HG02840 (cell line): ENCODE measurements at regions not wholly inside any gene's neighbourhood (a gene's known extent, or its start where the extent isn't known, plus 50 kb on each side); places are given as distances from the start of the nearest gene placed in this dataset.

ENCODE experiments used
- ATAC-seq: cut with Tn5 transposase; IDR thresholded peaks from one replicate; pipeline ENCODE4 v1.9.1; 2021; ENCODE audit warnings: mild to moderate bottlenecking, moderate library complexity, moderate number of reproducible peaks; ENCODE audit not compliant: unreplicated experiment, low FRiP score

DNA sequence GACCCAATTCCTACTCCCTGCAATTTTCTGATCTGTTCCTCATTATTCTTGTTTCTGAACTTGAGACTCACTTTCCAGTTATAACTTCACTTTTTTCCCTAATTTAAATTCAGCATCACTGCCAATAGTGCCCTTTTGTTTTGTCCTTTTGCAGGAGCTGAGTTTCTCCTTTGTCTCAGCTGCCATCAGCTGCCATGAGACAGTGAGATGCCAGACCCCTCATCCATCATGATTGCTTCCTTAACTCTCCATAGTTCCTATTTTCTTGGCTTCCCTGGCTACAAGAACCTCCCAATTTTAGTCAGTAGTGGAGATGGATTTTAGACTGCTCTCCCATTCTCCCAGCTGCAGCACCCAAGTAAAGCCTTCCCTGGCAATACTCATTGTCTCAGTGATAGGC is 518.1 kb downstream of the HDGFL1 start:
- ATAC-seq = no peak

GRCh38 chr6:23088761-23089160 is 519.4 kb downstream of the HDGFL1 start:
- no peak for ATAC-seq

- ATAC-seq = no peak
These were observed 520.6 kb downstream of the HDGFL1 start for GRCh38 chr6:23089981-23090380.

DNA sequence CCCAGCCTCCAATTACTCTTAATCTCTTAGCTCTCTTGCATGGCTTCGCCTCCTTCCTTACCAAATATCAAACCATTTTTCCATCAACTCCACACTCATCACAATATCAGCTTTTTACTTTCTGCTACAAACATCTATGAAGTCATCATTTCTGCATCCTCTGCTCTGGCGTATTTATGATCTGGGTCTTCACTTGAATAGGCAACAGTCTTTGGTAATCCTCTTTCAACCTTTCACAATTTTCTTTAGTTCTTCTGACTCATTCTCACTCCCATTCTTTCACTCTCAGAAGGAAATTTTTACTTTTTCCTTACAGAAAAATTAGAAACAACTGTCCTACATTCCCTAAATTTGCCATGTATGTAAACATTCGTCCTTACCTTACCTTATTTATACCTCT is 522.4 kb downstream of the HDGFL1 start:
- ATAC-seq = no peak

DNA sequence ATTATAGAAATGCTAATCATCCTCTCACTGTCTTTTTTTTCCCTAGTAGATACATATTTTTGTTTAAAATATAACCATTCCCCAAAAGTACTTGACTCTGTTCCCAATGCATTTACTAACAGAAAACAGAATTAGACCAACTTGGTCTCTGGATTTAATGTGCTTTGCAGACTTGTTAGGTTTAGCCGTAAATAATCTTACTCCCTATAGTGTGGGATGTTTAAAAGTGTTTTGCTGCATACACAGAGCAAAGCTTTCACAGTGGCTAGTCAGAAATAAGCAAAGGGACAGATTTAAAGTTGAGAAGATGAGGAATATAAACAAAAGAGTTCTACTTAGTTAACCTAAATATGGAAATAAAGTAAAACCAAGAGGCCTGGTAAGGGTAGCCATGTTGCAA is 527.5 kb downstream of the HDGFL1 start:
- no peak for ATAC-seq

GRCh38 chr6:23097566-23097965 is 528.2 kb downstream of the HDGFL1 start:
- ATAC-seq = no peak

DNA sequence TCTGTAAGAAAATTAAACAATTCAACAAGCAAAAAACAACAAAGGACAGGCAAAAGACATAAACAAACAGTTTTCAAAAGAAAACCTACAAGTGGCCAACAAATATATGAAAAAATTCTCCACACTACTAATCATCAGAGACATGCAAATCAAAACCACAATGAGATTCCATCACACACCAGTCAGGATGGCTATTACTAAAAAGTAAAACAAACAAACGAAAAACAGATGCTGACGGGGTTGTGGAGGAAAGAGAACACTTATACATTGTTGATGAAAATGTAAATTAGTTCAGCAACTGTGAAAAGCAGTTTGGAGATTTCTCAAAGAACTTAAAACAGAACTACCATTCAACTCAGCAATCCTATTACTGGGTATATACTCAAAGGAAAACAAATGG is 537.6 kb downstream of the HDGFL1 start:
- ATAC-seq = no peak

DNA sequence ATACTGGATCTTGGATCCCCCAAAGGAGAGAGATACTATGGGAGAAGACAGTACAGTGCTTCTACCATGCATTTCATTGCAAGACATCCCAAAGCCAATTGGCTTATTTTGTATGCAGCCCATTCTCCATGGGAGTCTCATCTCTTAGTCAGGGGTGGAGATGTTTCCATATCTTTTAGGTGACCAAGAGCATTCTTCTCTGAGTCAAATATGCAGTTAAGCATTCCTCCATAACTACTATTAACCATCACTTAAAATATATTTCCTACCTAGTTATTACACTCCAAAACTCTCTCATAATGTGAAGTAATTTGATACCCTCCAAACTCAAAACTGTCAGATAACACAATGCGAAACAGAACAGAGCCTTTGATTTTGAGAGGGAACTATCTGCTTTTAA is 542.6 kb downstream of the HDGFL1 start:
- ATAC-seq = no peak

DNA sequence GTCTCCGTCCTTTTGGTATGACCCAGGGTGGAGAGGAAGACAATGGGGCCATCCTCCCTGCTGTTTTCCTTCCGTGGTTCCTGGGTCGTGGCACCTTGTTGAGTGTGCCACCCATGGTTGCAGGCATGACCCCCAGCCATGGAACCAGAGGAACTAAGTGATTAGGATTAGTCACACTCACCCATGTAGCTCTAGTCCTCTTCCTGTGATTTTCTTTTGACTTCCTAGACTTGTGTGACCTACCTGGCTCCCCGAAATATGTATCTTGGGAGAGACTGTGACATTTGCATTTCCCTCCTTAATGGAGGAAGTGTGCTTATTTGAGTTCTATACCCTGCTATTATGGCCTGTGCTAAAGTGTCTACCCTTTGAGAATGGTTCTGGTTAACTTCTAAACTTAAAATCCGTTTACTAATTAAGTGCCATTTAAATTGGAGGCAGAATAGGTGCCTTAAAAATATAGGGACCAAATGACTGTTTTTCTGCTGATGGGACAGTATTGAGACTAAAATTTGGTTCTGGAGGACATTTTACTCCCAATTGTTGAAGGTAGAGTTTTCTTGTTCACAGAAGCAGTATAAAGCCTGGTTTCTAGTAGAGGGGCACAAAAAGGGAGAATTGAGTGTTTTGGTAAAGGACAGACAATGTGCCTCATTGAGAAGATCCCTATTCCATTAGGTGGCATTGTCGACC is 545.6 kb downstream of the HDGFL1 start:
- no peak for ATAC-seq

DNA sequence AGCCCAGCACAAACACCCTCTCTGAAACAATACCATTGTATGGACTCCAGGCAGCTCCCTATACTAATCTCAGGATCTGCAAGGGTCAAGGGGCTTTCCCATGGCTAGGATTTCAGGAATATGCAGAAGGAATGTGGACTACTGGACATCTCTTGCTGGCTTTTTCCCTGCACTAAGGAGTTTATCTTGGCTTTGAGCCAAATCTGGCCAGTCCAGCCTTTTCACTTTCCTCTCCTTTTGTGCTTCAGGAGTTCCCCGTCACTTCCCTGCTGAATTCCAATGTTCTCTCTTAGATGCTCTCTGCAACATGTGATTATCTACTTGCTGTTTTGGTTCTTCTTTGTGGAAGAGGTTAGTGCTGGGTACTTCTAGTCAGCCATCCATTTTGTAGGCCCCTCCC is 568.2 kb downstream of the HDGFL1 start:
- ATAC-seq = no peak

- ATAC-seq = no peak
These were observed 571.5 kb downstream of the HDGFL1 start for GRCh38 chr6:23140871-23141270.

DNA sequence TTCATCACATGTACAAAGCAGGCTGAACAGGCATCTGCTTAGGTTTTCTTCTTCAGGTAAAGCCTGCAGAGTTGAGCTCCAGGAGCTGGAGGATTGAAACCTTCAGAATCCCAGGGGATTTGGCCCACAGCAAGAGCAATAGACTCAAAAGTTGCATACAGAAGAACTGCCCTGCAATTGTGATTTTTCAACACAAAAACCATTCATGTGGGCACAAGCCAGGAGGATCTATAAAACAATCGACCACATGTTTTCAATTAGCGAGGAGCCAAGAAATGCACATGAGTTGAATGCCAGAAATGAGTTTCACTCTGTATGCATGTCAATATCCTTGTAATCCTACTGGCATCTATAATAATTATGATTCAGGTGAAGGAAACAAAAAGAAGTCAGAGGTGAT is 576.4 kb downstream of the HDGFL1 start:
- no peak for ATAC-seq

GRCh38 chr6:23154159-23154558 is 584.8 kb downstream of the HDGFL1 start:
- ATAC-seq = no peak

- ATAC-seq = no peak
These were observed 600.7 kb downstream of the HDGFL1 start for GRCh38 chr6:23170049-23170448.

DNA sequence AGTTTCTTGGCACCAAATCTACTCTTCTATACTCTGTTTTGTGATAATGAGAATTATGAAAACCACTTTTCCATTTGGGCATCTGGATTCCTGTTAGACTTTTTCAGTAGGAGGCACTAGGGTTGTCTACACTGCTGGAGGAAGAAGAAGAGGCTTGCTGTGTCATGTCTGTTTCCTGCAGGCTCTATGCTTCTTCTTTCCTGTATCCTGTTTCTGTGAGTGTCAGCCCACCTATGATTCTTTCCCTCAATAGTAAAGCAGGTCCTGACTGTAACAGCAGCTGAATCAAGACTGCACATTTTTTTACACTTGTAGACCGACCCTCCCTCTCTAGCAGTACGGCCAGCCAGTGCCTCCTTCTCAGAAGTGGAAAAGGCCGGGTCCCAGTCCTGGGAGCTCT is 603.9 kb downstream of the HDGFL1 start:
- ATAC-seq = no peak

DNA sequence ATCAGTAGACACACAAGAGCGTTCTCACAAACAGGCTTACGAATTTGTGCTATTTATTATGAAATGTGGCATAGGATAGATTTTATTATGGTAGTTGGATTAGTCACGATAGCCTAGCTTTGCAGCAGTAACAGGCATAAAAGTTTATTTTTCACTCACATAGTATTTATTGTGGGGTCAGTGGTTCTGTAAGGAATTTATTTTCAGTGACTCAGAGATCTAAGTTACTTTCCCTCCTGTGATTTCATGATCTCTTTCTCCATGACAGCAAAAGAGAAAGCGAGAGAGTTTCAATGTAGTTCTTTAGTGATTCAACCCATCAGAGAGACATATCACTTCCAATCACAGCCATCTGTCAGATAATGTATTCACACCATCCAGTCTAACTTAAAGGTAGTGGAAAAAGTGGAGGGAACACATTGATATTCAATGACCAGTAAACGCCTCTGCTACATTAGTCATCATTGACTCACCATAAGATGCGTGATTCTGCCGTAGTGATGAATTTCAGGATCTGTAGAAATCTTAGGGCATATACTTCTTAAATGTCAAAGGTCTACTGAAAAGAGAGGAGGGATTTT is 605.5 kb downstream of the HDGFL1 start:
- no peak for ATAC-seq

DNA sequence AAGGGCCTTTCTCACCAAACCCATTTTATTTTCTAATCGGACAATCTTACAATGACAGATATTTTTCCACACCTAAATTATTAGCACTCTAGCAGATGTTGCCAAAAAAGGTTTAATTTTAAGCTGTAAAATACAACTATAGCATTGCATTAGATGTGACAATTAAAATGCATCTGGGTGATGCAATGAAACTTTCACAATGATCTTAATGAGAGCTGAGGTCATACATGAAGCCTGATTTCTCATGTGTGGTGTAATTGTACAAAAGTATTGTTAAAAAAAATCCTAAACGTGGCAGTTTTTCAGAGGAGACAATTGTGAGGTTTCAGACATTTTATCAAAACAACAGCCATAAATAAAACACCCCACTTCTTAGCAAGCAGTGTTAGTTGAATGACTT is 606.0 kb downstream of the HDGFL1 start:
- ATAC-seq = no peak

DNA sequence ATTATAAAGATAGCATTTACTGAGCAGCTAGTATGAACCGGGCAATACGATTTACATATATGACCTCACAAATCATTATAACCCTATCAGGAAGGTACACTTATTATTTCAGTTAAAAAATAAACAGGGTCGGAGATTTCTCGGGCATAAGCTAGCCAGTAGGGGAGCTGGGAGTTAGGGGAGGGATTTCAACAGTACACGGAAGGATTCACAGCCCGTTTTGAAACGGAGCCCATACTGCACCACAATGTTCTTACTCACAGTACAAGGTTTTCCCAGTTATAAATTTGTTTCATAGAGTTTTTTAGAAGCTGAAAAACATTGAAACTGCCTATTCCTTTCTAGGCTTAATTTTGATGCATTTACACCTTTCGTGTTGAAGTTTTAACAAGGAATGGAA is 607.1 kb downstream of the HDGFL1 start:
- no peak for ATAC-seq

DNA sequence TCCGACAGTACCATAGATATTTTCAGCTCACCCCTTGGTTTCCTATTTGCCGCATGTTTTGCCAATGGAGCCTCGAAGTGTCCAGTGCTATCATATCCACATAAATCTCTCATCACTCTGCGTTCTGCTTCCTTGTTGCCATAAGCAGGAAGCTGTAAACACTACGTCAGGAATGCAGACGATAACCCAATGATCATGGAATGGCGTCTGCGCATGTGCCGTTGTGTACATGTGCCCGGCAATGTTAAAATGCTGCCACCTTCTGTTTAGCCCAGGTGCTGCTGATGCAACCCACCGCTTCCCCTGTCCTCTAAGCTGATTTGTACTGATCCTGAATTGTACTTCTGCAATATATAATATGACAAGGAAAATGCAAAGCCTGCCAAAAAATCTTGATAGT is 607.5 kb downstream of the HDGFL1 start:
- no peak for ATAC-seq

GRCh38 chr6:23177806-23178205 is 608.4 kb downstream of the HDGFL1 start:
- ATAC-seq = no peak

DNA sequence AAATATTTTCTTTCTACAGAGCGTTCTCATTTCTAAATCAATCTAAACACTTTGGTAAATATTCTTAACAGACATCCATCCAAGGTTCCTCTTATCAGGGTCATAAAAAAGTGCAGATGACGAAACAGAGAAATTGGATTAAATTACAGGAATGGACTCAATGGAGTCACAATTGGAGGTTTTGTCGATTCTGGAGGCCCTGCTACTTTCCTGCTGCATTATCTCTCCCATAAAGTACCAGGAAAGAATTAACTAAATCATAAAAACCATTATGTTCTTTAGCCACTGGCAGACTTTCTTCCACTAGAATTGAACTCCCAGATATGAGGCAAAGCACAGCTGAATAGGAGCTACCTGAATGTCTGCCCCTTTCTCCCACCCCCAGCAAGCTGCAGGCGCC is 610.6 kb downstream of the HDGFL1 start:
- no peak for ATAC-seq

- no peak for ATAC-seq
These were observed 611.3 kb downstream of the HDGFL1 start for GRCh38 chr6:23180504-23181293.
